Suprapubic skin (tissue), 4 donors: ENCODE measurements at regions not wholly inside any gene's neighbourhood (a gene's known extent, or its start where the extent isn't known, plus 50 kb on each side); places are given as distances from the start of the nearest gene placed in this dataset.
A peak's percentile ranks its signal among the peaks of the same experiment; 100 is the strongest.

Source experiments
- DNase-seq, 2 donors: peaks; one replicate each; pipeline ENCODE4 v3.0.0-alpha.2; 2019; ENCODE audit warnings: low spot score in 2 of 2
- H3K27ac ChIP-seq: fragments of 200-600 bp; sonication (generic); one replicate; pipeline ENCODE4 v1.5.1; 2019
- H3K27me3 ChIP-seq: fragments of 200-600 bp; sonication (generic); one replicate; pipeline ENCODE4 v1.5.1; 2019
- H3K36me3 ChIP-seq: fragments of 200-600 bp; sonication (generic); one replicate; pipeline ENCODE4 v1.5.1; 2019
- H3K4me1 ChIP-seq: fragments of 200-600 bp; sonication (generic); one replicate; pipeline ENCODE4 v1.5.1; 2019
- H3K4me3 ChIP-seq: fragments of 200-600 bp; sonication (generic); one replicate; pipeline ENCODE4 v1.5.1; 2019; ENCODE audit warnings: mild to moderate bottlenecking
- H3K9me3 ChIP-seq: fragments of 200-600 bp; sonication (generic); one replicate; pipeline ENCODE4 v1.5.1; 2019
- EP300 ChIP-seq: sonication (generic); formaldehyde crosslinking; IDR thresholded peaks from one replicate; pipeline ENCODE4 v1.6.1; 2017; ENCODE audit warnings: antibody characterized with exemption
- POLR2A ChIP-seq, 2 donors: fragments of 450-650 bp; IDR thresholded peaks; one replicate each; pipeline ENCODE4 v1.6.1; 2017; ENCODE audit warnings: antibody characterized with exemption in 2 of 2, mild to moderate bottlenecking in 2 of 2, moderate library complexity in 2 of 2
- POLR2AphosphoS5 ChIP-seq, 3 donors: sonication (generic); formaldehyde crosslinking; IDR thresholded peaks; one replicate each; pipeline ENCODE4 v1.6.1; 2017; ENCODE audit warnings: antibody characterized with exemption in 3 of 3
- WGBS: methylation state at CpG from one replicate; pipeline ENCODE4 v1.1.5; 2018; 5-methylcytosine and 5-hydroxymethylcytosine counted together
- TF ChIP-seq, protein P1 (sequence below), 2 donors: fragments of 200-600 bp in 1 of 2; fragments of 450-650 bp in 1 of 2; sonication (generic) in 1 of 2; IDR thresholded peaks; one replicate each; pipeline ENCODE4 v1.5.1; 2016 to 2019; ENCODE audit warnings: antibody characterized with exemption in 2 of 2, mild to moderate bottlenecking in 1 of 2, moderate library complexity in 1 of 2

DNA sequence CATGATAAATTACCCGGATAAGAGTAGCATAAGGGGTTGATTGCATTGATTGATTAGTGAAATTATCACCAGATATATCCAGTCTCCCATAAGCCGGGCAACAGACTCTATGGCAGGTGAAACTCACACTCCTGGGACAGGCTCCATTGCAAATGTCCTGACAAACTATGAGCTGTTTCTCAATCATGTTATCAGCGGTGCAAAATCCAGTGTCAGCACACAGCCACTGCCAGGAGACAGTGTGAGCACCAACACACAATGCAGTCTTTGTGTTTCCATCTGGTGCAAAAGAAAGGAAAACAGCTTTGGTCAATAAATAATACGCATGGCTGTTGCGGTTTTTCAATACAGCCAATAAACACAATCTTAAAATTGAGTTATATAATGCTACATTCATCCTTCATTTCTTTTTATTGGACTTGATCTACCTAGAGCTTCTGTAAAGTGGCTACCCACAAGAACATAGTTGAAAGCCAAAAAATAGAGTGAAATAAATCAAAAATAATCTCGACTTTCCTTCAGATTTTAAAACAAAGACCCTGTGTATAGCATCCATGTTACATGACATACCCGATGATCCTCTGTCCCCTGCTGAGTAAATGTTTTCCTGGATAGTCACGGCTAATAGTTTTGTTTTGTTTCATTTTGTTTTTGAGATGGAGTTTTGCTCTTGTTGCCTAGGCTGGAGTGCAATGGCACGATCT is 64.3 kb upstream of the AFDN start:
- H3K4me1 ChIP-seq, result peaks cover 21% of the 10 kb centered on the region
- H3K9me3 ChIP-seq, result no peaks in the 10 kb centered on the region
- peak in 1 of 2 donors; percentile 37 for DNase-seq
- TF ChIP-seq POLR2AphosphoS5 (IDR thresholded peaks at IDR 0.05) (no peak), EP300 (no peak), POLR2A (IDR thresholded peaks at IDR 0.05) (no peak)
- TF ChIP-seq, protein P1, sequence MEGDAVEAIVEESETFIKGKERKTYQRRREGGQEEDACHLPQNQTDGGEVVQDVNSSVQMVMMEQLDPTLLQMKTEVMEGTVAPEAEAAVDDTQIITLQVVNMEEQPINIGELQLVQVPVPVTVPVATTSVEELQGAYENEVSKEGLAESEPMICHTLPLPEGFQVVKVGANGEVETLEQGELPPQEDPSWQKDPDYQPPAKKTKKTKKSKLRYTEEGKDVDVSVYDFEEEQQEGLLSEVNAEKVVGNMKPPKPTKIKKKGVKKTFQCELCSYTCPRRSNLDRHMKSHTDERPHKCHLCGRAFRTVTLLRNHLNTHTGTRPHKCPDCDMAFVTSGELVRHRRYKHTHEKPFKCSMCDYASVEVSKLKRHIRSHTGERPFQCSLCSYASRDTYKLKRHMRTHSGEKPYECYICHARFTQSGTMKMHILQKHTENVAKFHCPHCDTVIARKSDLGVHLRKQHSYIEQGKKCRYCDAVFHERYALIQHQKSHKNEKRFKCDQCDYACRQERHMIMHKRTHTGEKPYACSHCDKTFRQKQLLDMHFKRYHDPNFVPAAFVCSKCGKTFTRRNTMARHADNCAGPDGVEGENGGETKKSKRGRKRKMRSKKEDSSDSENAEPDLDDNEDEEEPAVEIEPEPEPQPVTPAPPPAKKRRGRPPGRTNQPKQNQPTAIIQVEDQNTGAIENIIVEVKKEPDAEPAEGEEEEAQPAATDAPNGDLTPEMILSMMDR (IDR thresholded peaks at IDR 0.05), result no peak
- no peak overlapping the region for H3K4me3 ChIP-seq
- H3K27me3 ChIP-seq, result peaks cover 28% of the 10 kb centered on the region
- H3K27ac ChIP-seq, result no peak overlapping the region
- 87% methylated on average over 9 of the region's 9 CpGs for WGBS
- H3K36me3 ChIP-seq, result no peaks in the 10 kb centered on the region

- peak in 1 of 2 donors; percentile 37 for DNase-seq
- Histone ChIP-seq H3K4me1 (peaks cover 21% of the 10 kb centered on the region), H3K27me3 (peaks cover 23% of the 10 kb centered on the region), H3K27ac (no peak overlapping the region), H3K4me3 (no peak overlapping the region), H3K36me3 (no peaks in the 10 kb centered on the region), H3K9me3 (no peaks in the 10 kb centered on the region)
- 92% methylated on average over 11 of the region's 11 CpGs for WGBS
- no peak for TF ChIP-seq POLR2A (IDR thresholded peaks at IDR 0.05)
- TF ChIP-seq, protein P1 (IDR thresholded peaks at IDR 0.05), result no peak
- no peak for TF ChIP-seq EP300
- TF ChIP-seq POLR2AphosphoS5 (IDR thresholded peaks at IDR 0.05), result no peak
These were observed 63.4 kb upstream of the AFDN start for GRCh38 chr6:167763056-167763944.

DNA sequence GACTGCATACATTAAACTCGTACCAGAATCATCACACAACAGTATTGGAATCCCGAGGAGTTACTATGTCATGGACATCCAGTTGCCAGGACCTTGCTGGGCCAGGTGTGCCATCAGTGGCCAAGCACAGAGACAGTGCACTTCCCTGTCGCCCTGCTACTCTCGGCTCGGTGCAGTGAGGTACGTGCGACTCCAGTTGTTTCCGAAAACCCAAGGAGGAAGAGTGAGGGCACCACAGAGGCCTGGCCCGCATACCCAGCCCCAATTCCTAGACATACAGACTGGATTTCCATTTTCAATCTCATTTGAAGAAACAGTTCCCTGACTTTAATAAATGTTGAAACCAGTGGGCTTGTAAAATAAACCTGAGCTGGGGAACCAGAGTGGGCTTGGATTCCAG is 62.5 kb upstream of the AFDN start:
- Histone ChIP-seq H3K4me1 (peaks cover 21% of the 10 kb centered on the region), H3K27me3 (peaks cover 30% of the 10 kb centered on the region), H3K9me3 (no peaks in the 10 kb centered on the region), H3K27ac (no peak overlapping the region), H3K4me3 (no peak overlapping the region), H3K36me3 (no peaks in the 10 kb centered on the region)
- peak in 1 of 2 donors; percentile 11 for DNase-seq
- TF ChIP-seq, protein P1 (IDR thresholded peaks at IDR 0.05), result no peak
- TF ChIP-seq POLR2A (IDR thresholded peaks at IDR 0.05), result no peak
- TF ChIP-seq EP300, result no peak
- TF ChIP-seq POLR2AphosphoS5 (IDR thresholded peaks at IDR 0.05), result no peak
- WGBS, result 92% methylated on average over 9 of the region's 9 CpGs

- H3K4me1 ChIP-seq, result peaks cover 21% of the 10 kb centered on the region
- H3K27me3 ChIP-seq, result peaks cover 30% of the 10 kb centered on the region
- peak in 1 of 2 donors; percentile 24 for DNase-seq
These were observed 61.8 kb upstream of the AFDN start for GRCh38 chr6:167764713-167765479.

More at GRCh38 chr6:167764713-167765479, 61.8 kb upstream of the AFDN start:
- no peaks in the 10 kb centered on the region for H3K36me3 ChIP-seq
- WGBS, result 89% methylated on average over 15 of the region's 15 CpGs
- no peak overlapping the region for H3K27ac ChIP-seq
- H3K9me3 ChIP-seq, result no peaks in the 10 kb centered on the region
- TF ChIP-seq, protein P1 (IDR thresholded peaks at IDR 0.05), result no peak
- no peak for TF ChIP-seq EP300
- no peak for TF ChIP-seq POLR2AphosphoS5 (IDR thresholded peaks at IDR 0.05)
- no peak for TF ChIP-seq POLR2A (IDR thresholded peaks at IDR 0.05)
- H3K4me3 ChIP-seq, result no peak overlapping the region
